ENCODE measurements at regions not wholly inside any gene's neighbourhood (a gene's known extent, or its start where the extent isn't known, plus 50 kb on each side); places are given as distances from the start of the nearest gene placed in this dataset.

DNA sequence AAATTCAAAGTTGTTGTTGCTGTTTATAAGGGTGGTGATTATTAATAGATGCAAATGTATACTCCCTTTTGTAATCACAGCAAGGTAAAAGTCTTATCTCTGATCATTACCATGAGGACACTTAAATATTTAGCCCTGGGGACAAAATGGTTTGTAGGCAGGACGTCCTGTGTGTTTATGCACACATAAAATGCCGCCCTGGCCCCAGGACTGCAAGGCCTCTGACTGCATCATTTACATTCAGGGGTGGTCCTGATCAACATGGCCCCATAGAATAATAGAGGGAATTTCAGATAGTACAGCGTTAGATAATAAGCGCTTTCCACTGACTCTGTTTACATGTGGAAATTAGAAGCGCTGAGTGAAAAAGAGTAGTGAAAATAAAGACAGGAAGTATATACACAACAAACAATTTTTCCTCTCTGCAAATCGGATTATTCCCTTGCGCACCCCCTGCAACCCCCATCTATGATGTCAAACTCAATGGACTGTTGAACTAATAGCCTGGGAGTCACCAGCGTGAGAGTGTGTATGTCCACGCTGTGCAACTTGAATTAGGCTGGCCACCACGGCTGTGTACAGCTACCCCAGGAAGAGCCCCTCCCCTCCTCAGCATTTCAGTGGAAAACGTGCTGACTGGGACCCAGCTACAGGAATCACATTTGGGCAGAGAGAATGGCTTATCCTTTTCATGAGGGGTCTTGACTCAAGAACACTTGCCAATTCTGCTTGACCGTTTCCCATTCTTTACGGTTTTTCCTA is 291.5 kb downstream of the SOX11 start:
- no peak for TF ChIP-seq EZH2 (IDR thresholded peaks at IDR 0.05; ENCODE audit: borderline replicate concordance, low read depth, low read length, severe bottlenecking)
- TF ChIP-seq, protein P1, sequence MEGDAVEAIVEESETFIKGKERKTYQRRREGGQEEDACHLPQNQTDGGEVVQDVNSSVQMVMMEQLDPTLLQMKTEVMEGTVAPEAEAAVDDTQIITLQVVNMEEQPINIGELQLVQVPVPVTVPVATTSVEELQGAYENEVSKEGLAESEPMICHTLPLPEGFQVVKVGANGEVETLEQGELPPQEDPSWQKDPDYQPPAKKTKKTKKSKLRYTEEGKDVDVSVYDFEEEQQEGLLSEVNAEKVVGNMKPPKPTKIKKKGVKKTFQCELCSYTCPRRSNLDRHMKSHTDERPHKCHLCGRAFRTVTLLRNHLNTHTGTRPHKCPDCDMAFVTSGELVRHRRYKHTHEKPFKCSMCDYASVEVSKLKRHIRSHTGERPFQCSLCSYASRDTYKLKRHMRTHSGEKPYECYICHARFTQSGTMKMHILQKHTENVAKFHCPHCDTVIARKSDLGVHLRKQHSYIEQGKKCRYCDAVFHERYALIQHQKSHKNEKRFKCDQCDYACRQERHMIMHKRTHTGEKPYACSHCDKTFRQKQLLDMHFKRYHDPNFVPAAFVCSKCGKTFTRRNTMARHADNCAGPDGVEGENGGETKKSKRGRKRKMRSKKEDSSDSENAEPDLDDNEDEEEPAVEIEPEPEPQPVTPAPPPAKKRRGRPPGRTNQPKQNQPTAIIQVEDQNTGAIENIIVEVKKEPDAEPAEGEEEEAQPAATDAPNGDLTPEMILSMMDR (IDR thresholded peaks at IDR 0.05; ENCODE audit: borderline replicate concordance, extremely low read depth, low read length, poor library complexity, severe bottlenecking) = no peak
